Stomach (tissue), 8 donors: ENCODE measurements at regions not wholly inside any gene's neighbourhood (a gene's known extent, or its start where the extent isn't known, plus 50 kb on each side); places are given as distances from the start of the nearest gene placed in this dataset.

ENCODE experiments used
- DNase-seq, 2 donors: peaks; one replicate each; pipeline versions ENCODE4 v3.0.0 to v3.0.0-alpha.2; 2013 to 2019
- H3K27ac ChIP-seq, 5 donors: fragments of 200-600 bp in 4 of 5; sonication (generic) in 4 of 5; one replicate each; pipeline ENCODE4 v1.5.1; 2013 to 2019; ENCODE audit warnings: mild to moderate bottlenecking in 1 of 5, moderate library complexity in 1 of 5
- H3K27me3 ChIP-seq, 3 donors: fragments of 200-600 bp; sonication (generic); one replicate each; pipeline ENCODE4 v1.5.1; 2017 to 2019; ENCODE audit warnings: mixed run types in 1 of 3
- H3K36me3 ChIP-seq, 4 donors: fragments of 200-600 bp; sonication (generic); 1 replicate in 3 of 4; 2 replicates in 1 of 4; pipeline ENCODE4 v1.5.1; 2016 to 2019
- H3K4me1 ChIP-seq, 4 donors: fragments of 200-600 bp; sonication (generic); one replicate each; pipeline ENCODE4 v1.5.1; 2016 to 2019
- H3K4me3 ChIP-seq, 4 donors: fragments of 200-600 bp; sonication (generic) in 3 of 4; one replicate each; pipeline ENCODE4 v1.5.1; 2016 to 2019; ENCODE audit warnings: mild to moderate bottlenecking in 1 of 4
- H3K9me3 ChIP-seq, 4 donors: fragments of 200-600 bp; sonication (generic); one replicate each; pipeline ENCODE4 v1.5.1; 2016 to 2019
- EP300 ChIP-seq: sonication (generic); formaldehyde crosslinking; IDR thresholded peaks from one replicate; pipeline ENCODE4 v1.6.1; 2017; ENCODE audit warnings: antibody characterized with exemption
- POLR2A ChIP-seq, 4 donors: fragments of 450-650 bp; IDR thresholded peaks; one replicate each; pipeline ENCODE4 v1.6.1; 2016; ENCODE audit warnings: antibody characterized with exemption in 4 of 4, control low read depth in 2 of 4, mild to moderate bottlenecking in 1 of 4, moderate library complexity in 1 of 4
- POLR2AphosphoS5 ChIP-seq, 3 donors: sonication (generic); formaldehyde crosslinking; IDR thresholded peaks; one replicate each; pipeline ENCODE4 v1.6.1; 2016; ENCODE audit warnings: antibody characterized with exemption in 3 of 3
- WGBS, 5 donors: extraction: QIAGEN DNeasy Blood & Tissue Kit in 3 of 5; methylation state at CpG; one replicate each; pipeline versions ENCODE4 v1.1.5 to v1.1.7; 2013 to 2018; 5-methylcytosine and 5-hydroxymethylcytosine counted together
- intact Hi-C: fragments of 100-400 bp; cut with DNase I; formaldehyde crosslinking; loops from one replicate; pipeline ENCODE4 v1.15.1; 2023; ENCODE audit warnings: low total_unique reads
- TF ChIP-seq, protein P1 (sequence below), 7 experiments: fragments of 450-650 bp in 4 of 7; fragments of 200-600 bp in 3 of 7; sonication (generic) in 3 of 7; IDR thresholded peaks; one replicate each; pipeline ENCODE4 v1.5.1; 2016 to 2019; ENCODE audit warnings: antibody characterized with exemption in 7 of 7, control low read depth in 2 of 7, mild to moderate bottlenecking in 1 of 7
- donor health status: healthy with polysubstance abuse.
- donor health status: Bipolar disorder and iron deficiency.
- donor health status: healthy.

DNA sequence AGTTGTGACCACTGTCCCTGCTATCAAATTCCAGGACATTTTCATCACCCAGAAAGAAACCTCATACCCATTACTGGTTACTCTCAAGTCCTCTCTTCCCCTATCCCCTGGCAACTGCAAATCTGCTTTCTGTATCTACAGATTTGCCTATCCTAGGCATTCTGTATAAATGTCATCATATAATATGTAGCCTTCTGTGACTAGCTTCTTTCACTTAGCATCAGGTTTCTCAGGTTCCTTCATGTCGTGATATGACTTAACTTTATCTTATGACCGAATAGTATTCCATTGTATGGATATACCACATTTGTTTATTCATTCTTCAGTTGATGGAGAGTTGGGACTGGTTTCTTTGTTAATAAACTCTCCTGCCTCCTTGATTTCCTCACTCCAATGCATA lies 60.5 kb downstream of the PMAIP1 start:
- Histone ChIP-seq H3K4me1 (no peaks in the 10 kb centered on the region), H3K9me3 (no peaks in the 10 kb centered on the region), H3K27me3 (no peaks in the 10 kb centered on the region), H3K36me3 (no peaks in the 10 kb centered on the region), H3K4me3 (no peak overlapping the region), H3K27ac (no peak overlapping the region)
- WGBS, 5 donors = 83 to 97% (median 93%) methylated on average over 2 of the region's 2 CpGs
- DNase-seq = no peak
- TF ChIP-seq, protein P1, sequence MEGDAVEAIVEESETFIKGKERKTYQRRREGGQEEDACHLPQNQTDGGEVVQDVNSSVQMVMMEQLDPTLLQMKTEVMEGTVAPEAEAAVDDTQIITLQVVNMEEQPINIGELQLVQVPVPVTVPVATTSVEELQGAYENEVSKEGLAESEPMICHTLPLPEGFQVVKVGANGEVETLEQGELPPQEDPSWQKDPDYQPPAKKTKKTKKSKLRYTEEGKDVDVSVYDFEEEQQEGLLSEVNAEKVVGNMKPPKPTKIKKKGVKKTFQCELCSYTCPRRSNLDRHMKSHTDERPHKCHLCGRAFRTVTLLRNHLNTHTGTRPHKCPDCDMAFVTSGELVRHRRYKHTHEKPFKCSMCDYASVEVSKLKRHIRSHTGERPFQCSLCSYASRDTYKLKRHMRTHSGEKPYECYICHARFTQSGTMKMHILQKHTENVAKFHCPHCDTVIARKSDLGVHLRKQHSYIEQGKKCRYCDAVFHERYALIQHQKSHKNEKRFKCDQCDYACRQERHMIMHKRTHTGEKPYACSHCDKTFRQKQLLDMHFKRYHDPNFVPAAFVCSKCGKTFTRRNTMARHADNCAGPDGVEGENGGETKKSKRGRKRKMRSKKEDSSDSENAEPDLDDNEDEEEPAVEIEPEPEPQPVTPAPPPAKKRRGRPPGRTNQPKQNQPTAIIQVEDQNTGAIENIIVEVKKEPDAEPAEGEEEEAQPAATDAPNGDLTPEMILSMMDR (IDR thresholded peaks at IDR 0.05) = no peak
- TF ChIP-seq POLR2AphosphoS5 (IDR thresholded peaks at IDR 0.05) (no peak), EP300 (no peak), POLR2A (IDR thresholded peaks at IDR 0.05) (no peak)
- intact Hi-C loops = no loop called here

DNA sequence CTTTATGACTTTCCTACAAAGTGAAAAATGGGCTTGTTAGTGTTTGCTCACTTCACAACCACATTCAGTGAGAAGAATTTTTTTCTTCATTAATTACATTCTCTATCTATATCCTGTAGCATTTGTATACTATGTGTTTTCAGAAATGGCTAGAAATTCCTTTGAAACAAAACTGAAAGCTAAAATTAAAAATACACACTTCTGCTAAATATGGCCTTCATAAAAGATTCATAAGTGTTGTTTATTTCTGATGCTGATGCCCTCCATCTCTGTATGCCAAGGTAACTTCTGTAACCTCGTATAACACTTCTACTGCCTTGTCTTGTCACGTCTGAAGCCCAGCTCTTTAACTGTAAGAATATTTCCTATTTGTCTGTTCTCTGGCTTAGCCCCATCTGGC lies 59.8 kb downstream of the PMAIP1 start:
- Histone ChIP-seq H3K36me3 (no peaks in the 10 kb centered on the region), H3K9me3 (no peaks in the 10 kb centered on the region), H3K27ac (no peak overlapping the region), H3K4me1 (no peaks in the 10 kb centered on the region), H3K4me3 (no peak overlapping the region), H3K27me3 (no peaks in the 10 kb centered on the region)
- no peak for TF ChIP-seq POLR2A (IDR thresholded peaks at IDR 0.05)
- no peak for TF ChIP-seq POLR2AphosphoS5 (IDR thresholded peaks at IDR 0.05)
- TF ChIP-seq, protein P1 (IDR thresholded peaks at IDR 0.05) = no peak
- no peak for TF ChIP-seq EP300
- intact Hi-C loops = no loop called here
- WGBS, 5 donors = 76 to 89% (median 82%) methylated on average over 2 of the region's 2 CpGs
- DNase-seq = no peak

DNA sequence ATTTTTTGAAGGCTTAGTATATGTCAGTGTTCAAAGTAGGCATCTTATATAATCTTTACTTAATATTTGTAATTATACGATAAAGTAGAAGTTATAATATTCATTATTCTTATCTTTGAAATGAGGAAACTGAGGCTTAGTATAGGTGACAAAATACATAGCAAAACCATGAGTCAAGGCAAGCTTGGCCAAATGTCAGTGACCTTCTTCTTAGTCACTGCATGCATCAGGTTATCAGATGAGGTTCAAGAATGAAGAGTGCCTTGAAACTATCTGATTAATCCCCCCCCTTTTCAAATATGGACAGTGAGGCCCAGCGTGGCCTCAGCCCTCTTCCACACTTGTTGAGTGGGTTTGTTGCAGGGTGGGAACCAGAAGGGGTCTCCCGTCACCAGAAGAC lies 59.3 kb downstream of the PMAIP1 start:
- no peak for DNase-seq
- Histone ChIP-seq H3K27me3 (no peaks in the 10 kb centered on the region), H3K9me3 (no peaks in the 10 kb centered on the region), H3K36me3 (no peaks in the 10 kb centered on the region), H3K4me3 (no peak overlapping the region), H3K27ac (no peak overlapping the region), H3K4me1 (no peaks in the 10 kb centered on the region)
- 77 to 93% (median 91%) methylated on average over 3 of the region's 3 CpGs for WGBS, 5 donors
- TF ChIP-seq POLR2A (IDR thresholded peaks at IDR 0.05) (no peak), POLR2AphosphoS5 (IDR thresholded peaks at IDR 0.05) (no peak), EP300 (no peak)
- TF ChIP-seq, protein P1 (IDR thresholded peaks at IDR 0.05) = no peak
- intact Hi-C loops = no loop called here

DNA sequence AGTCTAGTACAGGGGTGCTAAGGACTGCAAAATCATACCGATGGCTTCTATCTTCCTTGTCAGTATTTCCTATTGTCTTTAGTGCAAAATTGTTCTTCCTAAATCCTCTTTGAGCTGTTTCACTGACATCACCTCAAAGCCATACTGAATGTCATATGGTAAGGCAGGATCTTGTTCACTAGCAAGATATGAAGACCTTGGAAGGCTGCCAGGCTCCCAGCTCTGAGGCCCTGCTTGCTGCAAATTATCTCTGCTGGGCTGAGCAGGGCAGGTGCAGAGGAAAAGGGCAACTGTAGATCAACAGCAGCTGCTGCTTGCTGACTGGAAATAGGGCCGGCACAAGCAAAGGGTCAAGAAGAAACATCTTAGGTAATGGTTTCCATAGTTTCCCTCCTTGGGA lies 58.2 kb downstream of the PMAIP1 start:
- intact Hi-C loops = no loop called here

More for the DNA sequence above, 58.2 kb downstream of the PMAIP1 start:
- Histone ChIP-seq H3K36me3 (no peaks in the 10 kb centered on the region), H3K27ac (no peak overlapping the region), H3K27me3 (no peaks in the 10 kb centered on the region), H3K4me3 (no peak overlapping the region), H3K9me3 (no peaks in the 10 kb centered on the region), H3K4me1 (peaks cover 0 to 3% (median 0%) of the 10 kb centered on the region in 4 donors)
- DNase-seq = peak; percentile 71 to 89
- TF ChIP-seq EP300 (no peak), POLR2AphosphoS5 (IDR thresholded peaks at IDR 0.05) (no peak), POLR2A (IDR thresholded peaks at IDR 0.05) (no peak)
- TF ChIP-seq, protein P1 (IDR thresholded peaks at IDR 0.05) = no peak
- WGBS, 5 donors = 21 to 40% (median 31%) methylated on average over 2 of the region's 2 CpGs
